ENCODE measurements at regions not wholly inside any gene's neighbourhood (a gene's known extent, or its start where the extent isn't known, plus 50 kb on each side); places are given as distances from the start of the nearest gene placed in this dataset.

DNA sequence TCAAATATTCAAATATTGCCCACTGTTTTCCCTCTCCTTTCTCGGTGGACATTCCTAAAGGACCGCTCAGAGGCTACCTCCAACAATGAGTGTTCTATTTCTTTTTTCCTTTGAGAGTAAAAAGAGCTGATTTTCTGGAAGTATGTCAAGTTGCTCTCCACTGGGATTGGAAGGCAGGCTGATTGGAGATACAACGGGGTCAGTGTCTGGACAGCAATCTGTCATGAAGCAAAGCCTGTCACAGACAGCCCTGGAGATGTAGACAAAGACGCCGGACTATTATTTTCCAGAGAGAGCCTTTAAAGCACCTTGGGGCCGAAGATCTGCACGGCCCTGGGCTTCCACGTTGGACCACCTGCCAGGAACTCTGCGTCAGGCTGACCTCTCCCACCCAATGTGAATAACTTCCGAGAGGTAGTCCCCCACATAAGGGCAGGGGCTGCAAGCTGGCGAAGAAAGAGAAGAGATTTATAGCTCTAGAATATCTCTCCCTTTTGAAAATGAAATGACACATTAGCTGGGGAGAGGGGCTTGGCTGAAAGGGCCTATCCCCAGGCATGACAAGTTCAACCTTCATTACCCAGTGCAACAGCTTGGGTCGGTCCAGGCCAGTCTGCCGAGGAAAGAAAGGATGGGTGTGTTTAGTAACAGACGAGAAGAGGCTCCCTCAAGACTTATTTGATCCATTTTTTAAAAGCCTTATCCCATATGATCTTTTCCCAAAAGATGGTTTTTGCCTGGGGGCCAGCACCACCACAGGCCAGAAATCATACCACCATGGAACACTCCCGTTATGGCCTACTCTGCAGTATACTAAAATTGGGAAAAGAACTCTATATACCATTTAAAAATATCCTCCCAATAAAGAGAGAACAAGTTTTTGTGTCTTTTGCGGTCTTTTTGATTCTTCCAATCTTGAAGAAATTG, 131.1 kb downstream of the OLIG3 start:
- Histone ChIP-seq H3K36me3 (ENCODE audit: control insufficient read depth, insufficient read depth, low read length) (no peaks in the 10 kb centered on the region), H3K4me3 (ENCODE audit: low read depth, low read length) (no peak overlapping the region), H3K27me3 (ENCODE audit: control insufficient read depth, insufficient read depth, low read length) (no peaks in the 10 kb centered on the region)
- TF ChIP-seq, protein P1, sequence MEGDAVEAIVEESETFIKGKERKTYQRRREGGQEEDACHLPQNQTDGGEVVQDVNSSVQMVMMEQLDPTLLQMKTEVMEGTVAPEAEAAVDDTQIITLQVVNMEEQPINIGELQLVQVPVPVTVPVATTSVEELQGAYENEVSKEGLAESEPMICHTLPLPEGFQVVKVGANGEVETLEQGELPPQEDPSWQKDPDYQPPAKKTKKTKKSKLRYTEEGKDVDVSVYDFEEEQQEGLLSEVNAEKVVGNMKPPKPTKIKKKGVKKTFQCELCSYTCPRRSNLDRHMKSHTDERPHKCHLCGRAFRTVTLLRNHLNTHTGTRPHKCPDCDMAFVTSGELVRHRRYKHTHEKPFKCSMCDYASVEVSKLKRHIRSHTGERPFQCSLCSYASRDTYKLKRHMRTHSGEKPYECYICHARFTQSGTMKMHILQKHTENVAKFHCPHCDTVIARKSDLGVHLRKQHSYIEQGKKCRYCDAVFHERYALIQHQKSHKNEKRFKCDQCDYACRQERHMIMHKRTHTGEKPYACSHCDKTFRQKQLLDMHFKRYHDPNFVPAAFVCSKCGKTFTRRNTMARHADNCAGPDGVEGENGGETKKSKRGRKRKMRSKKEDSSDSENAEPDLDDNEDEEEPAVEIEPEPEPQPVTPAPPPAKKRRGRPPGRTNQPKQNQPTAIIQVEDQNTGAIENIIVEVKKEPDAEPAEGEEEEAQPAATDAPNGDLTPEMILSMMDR (IDR thresholded peaks at IDR 0.05; ENCODE audit: insufficient read depth, low read depth, low read length) = no peak
- ChIA-PET CTCF (no interaction called here), POLR2A (no interaction called here)
- DNase-seq (ENCODE audit: low read depth) = no peak

GRCh38 chr6:137361701-137362100, 132.5 kb downstream of the OLIG3 start:
- TF ChIP-seq, protein P1 (IDR thresholded peaks at IDR 0.05; ENCODE audit: insufficient read depth, low read depth, low read length) = no peak
- ChIA-PET CTCF (no interaction called here), POLR2A (no interaction called here)
- Histone ChIP-seq H3K27me3 (ENCODE audit: control insufficient read depth, insufficient read depth, low read length) (0 out of 2 replicates have a peak, but pooled peaks cover 1% of the 10 kb centered on the region), H3K4me3 (ENCODE audit: low read depth, low read length) (no peak overlapping the region), H3K36me3 (ENCODE audit: control insufficient read depth, insufficient read depth, low read length) (no peaks in the 10 kb centered on the region)
- no peak for DNase-seq (ENCODE audit: low read depth)

DNA sequence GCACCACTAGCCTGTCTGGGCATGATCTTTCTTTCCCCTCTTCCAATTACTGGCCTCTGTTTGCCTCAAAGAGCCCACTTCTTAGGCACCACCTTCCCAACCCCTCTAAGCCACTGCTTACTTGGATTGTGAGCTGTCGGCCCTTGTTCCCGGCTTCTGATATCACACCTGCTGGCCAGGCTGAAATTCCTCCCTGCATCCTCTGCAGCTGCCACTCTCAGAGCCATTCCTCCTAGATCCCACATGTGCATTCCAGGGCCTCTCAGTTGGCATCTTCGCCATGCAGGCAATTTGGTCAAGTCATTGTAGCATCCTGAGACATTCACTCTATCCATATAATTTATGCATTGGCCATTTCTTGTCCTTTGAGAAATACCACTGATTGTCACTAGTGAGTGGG, 135.9 kb downstream of the OLIG3 start:
- CTCF ChIA-PET = no interaction called here

GRCh38 chr6:137357948-137358266, 136.3 kb downstream of the OLIG3 start:
- TF ChIP-seq, protein P1 (IDR thresholded peaks at IDR 0.05; ENCODE audit: insufficient read depth, low read depth, low read length) = no peak
- 0 out of 2 replicates have a peak, but pooled peaks cover 1% of the 10 kb centered on the region for H3K27me3 ChIP-seq (ENCODE audit: control insufficient read depth, insufficient read depth, low read length)
- no peak for DNase-seq (ENCODE audit: low read depth)
- ChIA-PET POLR2A (no interaction called here), CTCF (no interaction called here)
- no peak overlapping the region for H3K4me3 ChIP-seq (ENCODE audit: low read depth, low read length)
- no peaks in the 10 kb centered on the region for H3K36me3 ChIP-seq (ENCODE audit: control insufficient read depth, insufficient read depth, low read length)

More for the DNA sequence above, 135.9 kb downstream of the OLIG3 start:
- H3K27me3 ChIP-seq (ENCODE audit: control insufficient read depth, insufficient read depth, low read length) = 0 out of 2 replicates have a peak, but pooled peaks cover 1% of the 10 kb centered on the region
- POLR2A ChIA-PET = no interaction called here
- TF ChIP-seq, protein P1 (IDR thresholded peaks at IDR 0.05; ENCODE audit: insufficient read depth, low read depth, low read length) = no peak
- no peak overlapping the region for H3K4me3 ChIP-seq (ENCODE audit: low read depth, low read length)
- H3K36me3 ChIP-seq (ENCODE audit: control insufficient read depth, insufficient read depth, low read length) = no peaks in the 10 kb centered on the region
- DNase-seq (ENCODE audit: low read depth) = no peak

- H3K27me3 ChIP-seq (ENCODE audit: control insufficient read depth, insufficient read depth, low read length) = 0 out of 2 replicates have a peak, but pooled peaks cover 1% of the 10 kb centered on the region
- no peaks in the 10 kb centered on the region for H3K36me3 ChIP-seq (ENCODE audit: control insufficient read depth, insufficient read depth, low read length)
- TF ChIP-seq, protein P1 (IDR thresholded peaks at IDR 0.05; ENCODE audit: insufficient read depth, low read depth, low read length) = no peak
- H3K4me3 ChIP-seq (ENCODE audit: low read depth, low read length) = no peak overlapping the region
- ChIA-PET POLR2A (no interaction called here), CTCF (no interaction called here)
- DNase-seq (ENCODE audit: low read depth) = no peak
Measured at GRCh38 chr6:137357263-137357947, 136.8 kb downstream of the OLIG3 start.

Measured in BJ (cell line).